ENCODE measurements at regions not wholly inside any gene's neighbourhood (a gene's known extent, or its start where the extent isn't known, plus 50 kb on each side); places are given as distances from the start of the nearest gene placed in this dataset.

- no peak for TF ChIP-seq CBX8 (IDR thresholded peaks at IDR 0.05; ENCODE audit: borderline replicate concordance, low read depth, low read length)
- TF ChIP-seq, protein P1, sequence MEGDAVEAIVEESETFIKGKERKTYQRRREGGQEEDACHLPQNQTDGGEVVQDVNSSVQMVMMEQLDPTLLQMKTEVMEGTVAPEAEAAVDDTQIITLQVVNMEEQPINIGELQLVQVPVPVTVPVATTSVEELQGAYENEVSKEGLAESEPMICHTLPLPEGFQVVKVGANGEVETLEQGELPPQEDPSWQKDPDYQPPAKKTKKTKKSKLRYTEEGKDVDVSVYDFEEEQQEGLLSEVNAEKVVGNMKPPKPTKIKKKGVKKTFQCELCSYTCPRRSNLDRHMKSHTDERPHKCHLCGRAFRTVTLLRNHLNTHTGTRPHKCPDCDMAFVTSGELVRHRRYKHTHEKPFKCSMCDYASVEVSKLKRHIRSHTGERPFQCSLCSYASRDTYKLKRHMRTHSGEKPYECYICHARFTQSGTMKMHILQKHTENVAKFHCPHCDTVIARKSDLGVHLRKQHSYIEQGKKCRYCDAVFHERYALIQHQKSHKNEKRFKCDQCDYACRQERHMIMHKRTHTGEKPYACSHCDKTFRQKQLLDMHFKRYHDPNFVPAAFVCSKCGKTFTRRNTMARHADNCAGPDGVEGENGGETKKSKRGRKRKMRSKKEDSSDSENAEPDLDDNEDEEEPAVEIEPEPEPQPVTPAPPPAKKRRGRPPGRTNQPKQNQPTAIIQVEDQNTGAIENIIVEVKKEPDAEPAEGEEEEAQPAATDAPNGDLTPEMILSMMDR (IDR thresholded peaks at IDR 0.05; ENCODE audit: control extremely low read depth in 1 of 3, insufficient read depth in 1 of 3, low read depth in 1 of 3, low read length in 3 of 3), result no peak
- TF ChIP-seq SUZ12 (IDR thresholded peaks at IDR 0.05; ENCODE audit: low read length), result no peak
- no peak for TF ChIP-seq TCF12 (IDR thresholded peaks at IDR 0.05; ENCODE audit: low read depth, low read length)
- TF ChIP-seq HDAC2 (IDR thresholded peaks at IDR 0.05; ENCODE audit: borderline replicate concordance in 1 of 2, low read depth in 2 of 2, low read length in 2 of 2), result no peak
Measured at GRCh38 chr19:31583148-31583547, 233.9 kb upstream of the TSHZ3 start.
